ENCODE measurements at regions not wholly inside any gene's neighbourhood (a gene's known extent, or its start where the extent isn't known, plus 50 kb on each side); places are given as distances from the start of the nearest gene placed in this dataset.

- H3K79me2 ChIP-seq (ENCODE audit: control insufficient read depth, insufficient read depth, low read length), result no peaks in the 10 kb centered on the region
- no peaks in the 10 kb centered on the region for H4K20me1 ChIP-seq (ENCODE audit: control insufficient read depth, extremely low read depth, insufficient read depth, low read length)
- DNase-seq (ENCODE audit: low read depth in 2 of 2), result no peak
- H2AFZ ChIP-seq (ENCODE audit: low read length), result no peak overlapping the region
- H3K4me2 ChIP-seq (ENCODE audit: extremely low read depth, insufficient read depth, low read length), result no peak overlapping the region
- no peaks in the 10 kb centered on the region for H3K36me3 ChIP-seq (ENCODE audit: control insufficient read depth, insufficient read depth, low read length)
- no peaks in the 10 kb centered on the region for H3K4me1 ChIP-seq (ENCODE audit: control insufficient read depth, extremely low read depth, insufficient read depth, low read length)
- H3K27me3 ChIP-seq (ENCODE audit: control insufficient read depth, insufficient read depth, low read length), result no peaks in the 10 kb centered on the region
- H3K4me3 ChIP-seq (replicated peaks in 1 of 4; ENCODE audit: control extremely low read depth in 1 of 4, insufficient read depth in 1 of 4, low read depth in 3 of 4, low read length in 4 of 4), result no peak overlapping the region
- no peaks in the 10 kb centered on the region for H3K9me3 ChIP-seq (ENCODE audit: control insufficient read depth, insufficient read depth, low read depth, low read length)
- TF ChIP-seq CTCF (conservative IDR thresholded peaks at IDR 0.05 in 1 of 2, IDR thresholded peaks at IDR 0.05 in 1 of 2; ENCODE audit: low read depth in 1 of 2, low read length in 2 of 2), result no peak
- TF ChIP-seq EZH2 (IDR thresholded peaks at IDR 0.05; ENCODE audit: low read length, missing control alignments), result no peak
- no peak overlapping the region for H3K9ac ChIP-seq (ENCODE audit: insufficient read depth, low read length)
- no peak overlapping the region for H3K27ac ChIP-seq (ENCODE audit: insufficient read depth, low read length)
Measured at GRCh38 chr4:43243433-43244116, 351.1 kb downstream of the GRXCR1 start.

GRCh38 chr4:43244688-43245382, 352.3 kb downstream of the GRXCR1 start:
- Histone ChIP-seq H3K4me2 (ENCODE audit: extremely low read depth, insufficient read depth, low read length) (no peak overlapping the region), H3K9ac (ENCODE audit: insufficient read depth, low read length) (no peak overlapping the region), H3K4me3 (replicated peaks in 1 of 4; ENCODE audit: control extremely low read depth in 1 of 4, insufficient read depth in 1 of 4, low read depth in 3 of 4, low read length in 4 of 4) (no peak overlapping the region), H3K79me2 (ENCODE audit: control insufficient read depth, insufficient read depth, low read length) (no peaks in the 10 kb centered on the region), H4K20me1 (ENCODE audit: control insufficient read depth, extremely low read depth, insufficient read depth, low read length) (no peaks in the 10 kb centered on the region), H3K36me3 (ENCODE audit: control insufficient read depth, insufficient read depth, low read length) (no peaks in the 10 kb centered on the region), H3K9me3 (ENCODE audit: control insufficient read depth, insufficient read depth, low read depth, low read length) (no peaks in the 10 kb centered on the region), H3K27me3 (ENCODE audit: control insufficient read depth, insufficient read depth, low read length) (no peaks in the 10 kb centered on the region), H2AFZ (ENCODE audit: low read length) (no peak overlapping the region), H3K4me1 (ENCODE audit: control insufficient read depth, extremely low read depth, insufficient read depth, low read length) (no peaks in the 10 kb centered on the region), H3K27ac (ENCODE audit: insufficient read depth, low read length) (no peak overlapping the region)
- no peak for TF ChIP-seq EZH2 (IDR thresholded peaks at IDR 0.05; ENCODE audit: low read length, missing control alignments)
- no peak for TF ChIP-seq CTCF (conservative IDR thresholded peaks at IDR 0.05 in 1 of 2, IDR thresholded peaks at IDR 0.05 in 1 of 2; ENCODE audit: low read depth in 1 of 2, low read length in 2 of 2)
- no peak for DNase-seq (ENCODE audit: low read depth in 2 of 2)

GRCh38 chr4:43251841-43252240, 359.3 kb downstream of the GRXCR1 start:
- Histone ChIP-seq H3K9ac (ENCODE audit: insufficient read depth, low read length) (no peak overlapping the region), H3K27ac (ENCODE audit: insufficient read depth, low read length) (no peak overlapping the region), H3K9me3 (ENCODE audit: control insufficient read depth, insufficient read depth, low read depth, low read length) (no peaks in the 10 kb centered on the region), H3K27me3 (ENCODE audit: control insufficient read depth, insufficient read depth, low read length) (no peaks in the 10 kb centered on the region), H4K20me1 (ENCODE audit: control insufficient read depth, extremely low read depth, insufficient read depth, low read length) (no peaks in the 10 kb centered on the region), H3K4me2 (ENCODE audit: extremely low read depth, insufficient read depth, low read length) (no peak overlapping the region), H3K4me1 (ENCODE audit: control insufficient read depth, extremely low read depth, insufficient read depth, low read length) (no peaks in the 10 kb centered on the region), H3K36me3 (ENCODE audit: control insufficient read depth, insufficient read depth, low read length) (no peaks in the 10 kb centered on the region), H3K4me3 (replicated peaks in 1 of 4; ENCODE audit: control extremely low read depth in 1 of 4, insufficient read depth in 1 of 4, low read depth in 3 of 4, low read length in 4 of 4) (no peak overlapping the region), H3K79me2 (ENCODE audit: control insufficient read depth, insufficient read depth, low read length) (no peaks in the 10 kb centered on the region), H2AFZ (ENCODE audit: low read length) (no peak overlapping the region)
- DNase-seq (ENCODE audit: low read depth in 2 of 2), result peak; percentile 33 to 55
- TF ChIP-seq EZH2 (IDR thresholded peaks at IDR 0.05; ENCODE audit: low read length, missing control alignments) (no peak), CTCF (conservative IDR thresholded peaks at IDR 0.05 in 1 of 2, IDR thresholded peaks at IDR 0.05 in 1 of 2; ENCODE audit: low read depth in 1 of 2, low read length in 2 of 2) (no peak)
